ENCODE measurements at regions not wholly inside any gene's neighbourhood (a gene's known extent, or its start where the extent isn't known, plus 50 kb on each side); places are given as distances from the start of the nearest gene placed in this dataset.

DNA sequence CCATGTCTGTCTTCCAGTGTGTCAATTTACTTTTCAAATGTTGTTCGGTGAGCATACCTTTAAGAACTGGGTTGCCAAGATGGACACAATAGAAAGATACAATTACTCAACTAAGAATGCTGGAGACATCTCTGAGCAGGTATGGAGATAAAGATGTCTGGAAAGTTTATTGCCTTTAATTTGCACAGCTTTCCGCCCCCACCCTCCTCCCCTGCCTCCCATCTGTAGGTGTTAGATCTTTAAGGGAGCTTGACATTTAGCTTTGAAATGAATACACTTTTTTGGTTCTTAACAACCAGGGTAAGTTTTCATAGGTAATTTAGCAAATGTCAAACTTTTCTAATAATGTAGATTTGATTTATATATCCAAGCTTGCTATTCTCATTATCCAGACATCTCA is 104.4 kb downstream of the BTBD3 start:
- DNase-seq (ENCODE audit: low spot score) = no peak

DNA sequence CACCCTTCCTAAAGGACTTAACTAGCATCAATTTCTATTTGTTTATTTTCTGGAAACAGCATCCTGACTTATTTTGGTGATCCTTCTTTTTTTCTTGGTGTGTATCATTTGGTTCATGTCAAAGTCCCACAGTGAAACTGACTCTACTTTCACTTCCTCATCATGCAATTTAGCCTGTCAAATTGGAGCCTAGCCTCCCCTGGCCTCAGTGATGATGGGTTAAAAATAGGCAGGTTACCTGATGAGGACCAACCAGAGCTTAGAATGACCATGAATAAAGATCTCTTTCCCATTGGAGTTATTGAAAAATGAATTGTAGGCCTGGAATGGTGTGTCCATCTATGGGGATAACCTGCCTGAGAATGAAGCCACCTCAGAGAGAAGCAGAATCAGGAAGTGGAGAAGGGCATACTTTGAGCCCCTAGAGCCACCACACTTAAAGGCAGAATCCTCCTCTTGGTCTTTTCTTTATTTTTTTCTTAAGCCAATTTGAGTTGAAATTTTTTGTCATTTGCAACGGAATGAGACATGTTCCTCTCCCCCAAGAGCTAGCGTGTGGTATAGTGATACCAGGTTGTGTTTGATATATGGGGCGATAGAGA is 105.6 kb downstream of the BTBD3 start:
- DNase-seq (ENCODE audit: low spot score) = no peak

GRCh38 chr20:12028771-12029170 is 111.1 kb downstream of the BTBD3 start:
- DNase-seq (ENCODE audit: low spot score) = no peak

- DNase-seq (ENCODE audit: low spot score) = no peak
These were observed 112.8 kb downstream of the BTBD3 start for GRCh38 chr20:12030470-12030869.

DNA sequence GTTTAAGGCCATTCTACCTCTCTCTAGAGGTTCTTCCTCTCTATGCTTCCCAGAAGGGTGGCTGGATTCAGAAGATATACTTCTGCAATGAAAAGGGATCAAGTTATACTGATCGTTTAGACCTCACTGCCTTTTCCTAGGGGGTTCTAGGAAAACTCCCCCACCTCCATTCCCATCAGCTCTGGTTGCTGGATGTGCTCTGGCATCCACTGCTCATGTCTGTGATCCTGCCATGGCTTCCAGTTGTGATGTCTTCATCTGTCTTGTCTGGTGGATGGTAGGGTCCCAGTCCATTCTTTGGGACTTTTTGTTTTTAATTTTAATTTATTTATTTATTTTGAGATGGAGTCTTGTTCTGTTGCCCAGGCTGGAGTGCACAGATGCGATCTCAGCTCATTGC is 118.4 kb downstream of the BTBD3 start:
- no peak for DNase-seq (ENCODE audit: low spot score)

- no peak for DNase-seq (ENCODE audit: low spot score)
These were observed 119.8 kb downstream of the BTBD3 start for GRCh38 chr20:12037521-12037920.

DNA sequence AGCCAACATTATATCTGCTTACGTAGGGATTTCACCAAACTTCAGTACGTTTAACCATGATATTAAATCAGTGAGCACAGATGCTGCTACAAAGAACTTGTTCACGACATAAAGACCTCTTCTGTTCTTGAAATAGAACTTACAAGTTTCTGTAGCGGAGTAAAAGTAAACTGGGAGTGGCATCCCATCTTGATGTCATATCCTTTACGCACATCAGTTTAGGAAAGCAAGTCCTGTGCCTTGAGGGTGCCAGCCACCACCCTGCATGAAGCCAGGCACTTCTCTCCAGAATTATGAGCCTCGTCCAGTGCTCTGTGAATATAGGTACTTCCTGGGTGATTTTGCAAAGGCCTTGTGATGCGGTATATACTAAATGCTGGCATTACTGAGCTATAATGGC is 122.6 kb downstream of the BTBD3 start:
- no peak for DNase-seq (ENCODE audit: low spot score)

- no peak for DNase-seq (ENCODE audit: low spot score)
These were observed 127.3 kb downstream of the BTBD3 start for GRCh38 chr20:12044969-12045368.

DNA sequence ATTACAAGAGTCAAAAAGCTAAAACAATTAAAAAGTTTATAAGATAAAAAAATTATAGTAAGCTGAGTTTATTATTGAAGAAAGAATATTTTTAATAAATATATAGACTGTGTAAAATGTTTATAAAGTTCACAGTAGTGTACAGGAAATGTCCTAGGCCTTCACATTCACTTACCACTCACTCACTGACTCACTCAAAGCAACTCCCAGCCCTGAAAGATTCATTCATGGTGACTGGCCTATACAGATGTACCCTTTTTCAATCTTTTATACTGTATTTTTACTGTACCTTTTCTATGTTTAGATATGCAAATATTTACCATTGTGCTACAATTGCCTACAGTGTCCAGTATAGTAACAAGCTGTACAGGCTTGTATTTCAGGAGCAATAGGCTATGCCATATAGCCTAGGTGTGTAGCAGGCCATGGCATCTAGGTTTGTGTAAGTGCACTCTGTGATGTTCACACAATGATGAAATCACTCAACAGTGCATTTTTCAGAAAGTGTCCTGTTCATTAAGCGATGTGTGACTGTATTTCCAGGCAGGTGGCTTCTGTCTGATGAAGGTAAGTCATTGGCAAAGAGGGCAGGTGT is 130.2 kb downstream of the BTBD3 start:
- DNase-seq (ENCODE audit: low spot score) = no peak

GRCh38 chr20:12049125-12049524 is 131.4 kb downstream of the BTBD3 start:
- DNase-seq (ENCODE audit: low spot score) = no peak

- no peak for DNase-seq (ENCODE audit: low spot score)
These were observed 133.8 kb downstream of the BTBD3 start for GRCh38 chr20:12051206-12052163.

- DNase-seq (ENCODE audit: low spot score) = no peak
These were observed 135.7 kb downstream of the BTBD3 start for GRCh38 chr20:12053353-12053752.

- DNase-seq (ENCODE audit: low spot score) = no peak
These were observed 136.9 kb downstream of the BTBD3 start for GRCh38 chr20:12054556-12054955.

- DNase-seq (ENCODE audit: low spot score) = no peak
These were observed 137.5 kb downstream of the BTBD3 start for GRCh38 chr20:12055161-12055560.

DNA sequence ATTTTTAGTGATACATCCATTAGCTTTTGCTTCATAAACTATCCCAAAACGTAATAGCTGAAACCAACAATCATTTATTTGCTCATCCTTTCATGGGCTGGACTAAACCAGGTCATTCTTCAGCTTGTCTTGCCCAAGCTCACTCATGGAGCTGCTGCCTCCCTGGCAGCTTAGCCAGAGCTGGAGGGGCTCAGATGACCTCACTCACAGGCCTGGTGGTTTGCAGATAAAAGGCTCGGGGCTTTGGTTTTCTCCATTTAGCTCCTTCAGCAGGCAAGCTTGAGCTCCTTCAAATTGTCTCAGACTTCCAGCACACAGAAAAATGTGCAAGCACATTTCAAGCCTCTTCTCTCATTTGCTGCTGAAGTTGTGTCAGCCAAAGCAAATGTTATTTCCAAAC is 139.1 kb downstream of the BTBD3 start:
- no peak for DNase-seq (ENCODE audit: low spot score)

DNA sequence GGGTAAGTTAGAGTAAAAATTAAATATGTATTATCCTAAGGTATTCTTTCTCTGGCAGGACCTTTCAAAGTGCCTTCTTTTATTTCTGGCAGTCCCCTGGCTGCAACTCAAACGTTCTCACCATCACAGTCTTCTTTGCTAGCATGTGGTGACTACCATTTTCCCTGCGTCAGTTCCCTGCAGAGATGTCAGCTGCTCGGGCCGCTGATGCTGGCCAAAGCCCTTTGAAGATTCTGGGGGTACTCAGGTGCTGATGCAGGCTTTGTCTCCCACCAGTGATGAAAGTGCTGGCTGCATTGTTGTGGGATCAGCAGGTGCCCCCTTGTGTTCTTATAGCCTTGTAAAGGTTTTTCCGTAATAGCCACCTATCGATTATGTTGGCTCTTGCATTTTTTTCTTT is 140.1 kb downstream of the BTBD3 start:
- DNase-seq (ENCODE audit: low spot score) = no peak

DNA sequence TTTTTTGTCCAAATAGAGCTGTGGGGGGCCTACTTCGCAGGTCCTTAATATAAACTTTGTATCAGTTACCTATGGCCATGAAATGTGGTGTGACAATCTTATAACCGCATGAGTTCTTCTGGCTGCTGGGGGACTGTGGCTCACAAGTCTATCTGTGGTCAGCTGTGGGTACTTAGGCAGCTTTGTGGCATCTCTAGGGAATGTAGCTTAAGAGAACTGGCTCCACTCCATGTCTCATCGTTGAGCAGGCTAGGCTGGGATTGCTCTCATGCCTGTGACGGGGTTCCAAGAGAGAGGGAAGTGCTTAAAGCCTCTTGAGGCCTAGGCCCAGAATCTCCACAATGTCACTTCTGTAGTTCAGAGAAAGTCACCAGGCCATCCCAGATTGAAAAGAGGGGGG is 140.5 kb downstream of the BTBD3 start:
- DNase-seq (ENCODE audit: low spot score) = no peak

GRCh38 chr20:12061466-12061865 is 143.8 kb downstream of the BTBD3 start:
- no peak for DNase-seq (ENCODE audit: low spot score)

DNA sequence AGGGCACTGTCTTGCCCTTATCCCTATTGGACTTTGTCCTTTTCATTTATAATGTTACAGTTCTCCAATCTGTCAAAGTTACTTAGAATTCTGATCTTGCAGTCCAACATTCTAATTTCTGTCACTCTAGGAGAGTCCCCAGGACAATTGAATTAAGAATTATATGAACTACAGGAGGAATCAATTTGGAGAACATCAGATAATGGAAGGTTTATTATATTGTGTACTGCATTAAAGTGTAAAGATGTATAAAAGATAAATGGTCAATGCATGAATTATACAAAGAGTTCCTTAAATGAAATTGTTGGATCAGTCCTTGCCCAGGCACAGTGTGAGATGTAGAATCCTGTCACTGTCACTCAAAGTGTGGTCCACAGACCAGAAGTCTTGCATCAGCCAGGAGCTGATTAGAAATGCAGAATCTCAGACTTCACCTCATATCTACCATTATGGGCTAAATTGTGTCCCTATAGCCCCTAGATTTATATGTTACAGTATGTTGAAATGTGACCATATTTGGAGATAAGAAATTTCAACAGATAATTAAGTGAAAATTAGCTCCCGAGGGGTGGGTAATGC is 145.5 kb downstream of the BTBD3 start:
- DNase-seq (ENCODE audit: low spot score) = no peak

- no peak for DNase-seq (ENCODE audit: low spot score)
These were observed 146.8 kb downstream of the BTBD3 start for GRCh38 chr20:12064540-12064939.

DNA sequence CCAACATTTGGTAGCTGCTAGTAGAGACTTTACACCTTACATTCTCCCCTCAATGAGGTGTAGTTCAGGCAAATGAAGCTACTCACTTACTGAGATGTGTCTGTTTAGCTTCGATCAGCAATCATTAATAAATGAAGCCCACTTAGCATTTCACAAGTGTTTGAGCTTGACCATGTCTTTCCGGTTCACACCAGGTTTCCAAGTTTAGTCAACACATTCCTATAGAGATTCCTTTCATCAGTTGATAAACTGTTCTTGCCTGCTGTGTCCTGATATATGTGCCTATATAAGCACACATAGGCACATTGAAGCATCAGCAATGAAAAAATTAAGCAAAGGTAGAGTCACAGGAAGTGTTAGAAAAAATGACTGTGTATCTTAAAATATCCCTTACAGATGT is 150.0 kb downstream of the BTBD3 start:
- DNase-seq (ENCODE audit: low spot score) = no peak

DNA sequence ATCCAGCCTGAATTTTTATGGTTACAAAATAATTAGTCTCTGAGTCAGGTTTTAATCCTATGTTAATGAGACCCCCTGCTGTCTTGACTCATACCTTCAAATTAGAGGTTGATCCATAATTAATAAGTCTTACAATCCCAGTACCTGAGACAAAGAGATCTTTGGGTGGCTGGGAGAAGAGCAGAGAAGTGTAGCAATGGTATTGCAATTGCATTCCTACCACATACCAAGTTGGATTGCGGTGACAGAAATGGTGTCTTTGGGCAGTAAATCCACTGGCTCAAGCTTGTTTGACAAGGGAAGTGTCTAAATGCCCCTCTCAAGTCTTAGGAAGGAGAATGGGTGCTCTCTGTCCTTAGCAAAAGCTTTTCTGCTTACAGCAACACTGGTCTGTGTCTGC is 150.4 kb downstream of the BTBD3 start:
- no peak for DNase-seq (ENCODE audit: low spot score)

DNA sequence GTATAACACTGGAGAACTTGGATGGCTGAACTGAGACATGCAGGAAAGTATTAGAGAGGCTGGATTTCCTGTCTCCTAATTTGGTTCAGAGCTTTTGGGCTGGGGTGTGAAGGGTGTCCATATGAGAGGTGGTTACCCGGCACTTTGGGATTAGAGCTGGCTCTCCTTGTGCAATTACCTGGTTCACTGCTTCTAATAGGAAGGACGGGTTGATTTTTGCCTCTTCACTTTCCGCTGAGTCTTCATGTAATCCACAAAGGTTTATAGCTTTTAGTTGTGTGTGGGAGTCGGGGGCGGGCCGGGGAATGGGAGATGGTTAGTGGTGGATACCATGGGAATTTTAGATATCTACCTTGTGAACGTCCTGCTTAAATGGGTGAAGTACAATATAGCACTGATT is 151.5 kb downstream of the BTBD3 start:
- DNase-seq (ENCODE audit: low spot score) = no peak

All from left forelimb (tissue), 1 donor.